Neural cell (in vitro differentiated cells): ENCODE measurements at regions not wholly inside any gene's neighbourhood (a gene's known extent, or its start where the extent isn't known, plus 50 kb on each side); places are given as distances from the start of the nearest gene placed in this dataset.

ENCODE experiments used
- H2AFZ ChIP-seq: fragments of 200-600, 300-800 bp; sonication (generic), shearing (Covaris generic); 2 replicates; pipeline ENCODE4 v1.6.0; 2014; ENCODE audit warnings: low read depth, mild to moderate bottlenecking, antibody characterized with exemption, low read length, moderate library complexity
- H3F3A ChIP-seq: fragments of 200-600 bp; shearing (Covaris generic); 2 replicates; pipeline ENCODE4 v1.6.1; 2016; ENCODE audit warnings: mild to moderate bottlenecking, moderate library complexity, mixed read lengths, antibody characterized with exemption, low read length; ENCODE audit not compliant: insufficient read depth, poor library complexity, severe bottlenecking
- H3K27ac ChIP-seq: fragments of 200-600, 300-800 bp; sonication (generic), shearing (Covaris generic); 2 replicates; pipeline ENCODE4 v1.5.1; 2014; ENCODE audit warnings: mild to moderate bottlenecking, low read length, moderate library complexity
- H3K27me3 ChIP-seq: fragments of 300-800, 200-600 bp; sonication (generic), shearing (Covaris generic); 2 replicates; pipeline ENCODE4 v1.6.0; 2014; ENCODE audit warnings: mild to moderate bottlenecking, low read depth, low read length, moderate library complexity; ENCODE audit not compliant: insufficient read depth
- H3K36me3 ChIP-seq: fragments of 300-800, 200-600 bp; sonication (generic), shearing (Covaris generic); 2 replicates; pipeline ENCODE4 v1.5.1; 2014; ENCODE audit warnings: mild to moderate bottlenecking, antibody characterized with exemption, low read length, moderate library complexity; ENCODE audit not compliant: insufficient read depth
- H3K4me2 ChIP-seq: fragments of 300-800, 200-600 bp; sonication (generic), shearing (Covaris generic); 2 replicates; pipeline ENCODE4 v1.6.0; 2014; ENCODE audit warnings: mild to moderate bottlenecking, low read length
- H3K4me3 ChIP-seq: fragments of 300-800, 200-600 bp; sonication (generic), shearing (Covaris generic); 2 replicates; pipeline ENCODE4 v1.5.1; 2014; ENCODE audit warnings: mild to moderate bottlenecking, low read length, moderate library complexity
- H3K79me2 ChIP-seq: fragments of 200-600 bp; shearing (Covaris generic); replicated peaks from 2 replicates; pipeline ENCODE4 v1.6.0; 2014; ENCODE audit warnings: mild to moderate bottlenecking, low read length, moderate library complexity; ENCODE audit not compliant: insufficient read depth
- H3K9ac ChIP-seq: fragments of 300-800, 200-600 bp; sonication (generic), shearing (Covaris generic); 2 replicates; pipeline ENCODE4 v1.6.1; 2016; ENCODE audit warnings: mild to moderate bottlenecking, low read length, mixed read lengths
- H3K9me2 ChIP-seq: fragments of 200-600 bp; shearing (Covaris generic); 2 replicates; pipeline ENCODE4 v1.6.1; 2016; ENCODE audit warnings: mild to moderate bottlenecking, low read length, mixed read lengths; ENCODE audit not compliant: insufficient read depth
- H3K9me3 ChIP-seq: fragments of 200-600, 300-800 bp; sonication (generic), shearing (Covaris generic); 2 replicates; pipeline ENCODE4 v1.6.1; 2016; ENCODE audit warnings: mild to moderate bottlenecking, mixed run types, low read length, moderate library complexity, mixed read lengths
- H4K20me1 ChIP-seq: fragments of 200-600 bp; shearing (Covaris generic); 2 replicates; pipeline ENCODE4 v1.6.1; 2016; ENCODE audit warnings: mild to moderate bottlenecking, mixed run types; ENCODE audit not compliant: insufficient read depth
- CTCF ChIP-seq: fragments of 450-650 bp; IDR thresholded peaks from 2 replicates; pipeline ENCODE4 v1.5.1; 2014; ENCODE audit warnings: antibody characterized with exemption, mild to moderate bottlenecking, moderate library complexity; ENCODE audit not compliant: poor library complexity, severe bottlenecking
- EP300 ChIP-seq: fragments of 450-650 bp; conservative IDR thresholded peaks from 2 replicates; pipeline ENCODE4 v1.6.1; 2014; ENCODE audit warnings: antibody characterized with exemption, mild to moderate bottlenecking, moderate library complexity; ENCODE audit not compliant: poor library complexity, severe bottlenecking
- EZH2 ChIP-seq: fragments of 200-600, 300-800 bp; shearing (Covaris generic), sonication (generic); IDR thresholded peaks from 2 replicates; pipeline ENCODE4 v1.6.1; 2014; ENCODE audit warnings: antibody characterized with exemption, low read length, borderline replicate concordance, mild to moderate bottlenecking; ENCODE audit not compliant: insufficient read depth, poor library complexity, severe bottlenecking
- MXI1 ChIP-seq: fragments of 450-650 bp; conservative IDR thresholded peaks from 2 replicates; pipeline ENCODE4 v1.6.1; 2014; ENCODE audit warnings: antibody characterized with exemption, mild to moderate bottlenecking; ENCODE audit not compliant: poor library complexity, severe bottlenecking
- POLR2AphosphoS5 ChIP-seq: IDR thresholded peaks from 2 replicates; pipeline ENCODE4 v1.6.1; 2012
- RAD21 ChIP-seq: fragments of 450-650 bp; conservative IDR thresholded peaks from 2 replicates; pipeline ENCODE4 v1.6.1; 2014; ENCODE audit warnings: antibody characterized with exemption, mild to moderate bottlenecking, moderate library complexity
- SMC3 ChIP-seq: fragments of 450-650 bp; conservative IDR thresholded peaks from 2 replicates; pipeline ENCODE4 v1.6.1; 2014; ENCODE audit warnings: antibody characterized with exemption, mild to moderate bottlenecking, moderate library complexity; ENCODE audit not compliant: poor library complexity
- TAF1 ChIP-seq: IDR thresholded peaks from 2 replicates; pipeline ENCODE4 v1.6.1; 2012; ENCODE audit warnings: low read depth
- TF ChIP-seq, protein P1 (sequence below): IDR thresholded peaks from 2 replicates; pipeline ENCODE4 v1.6.1; 2012; ENCODE audit warnings: borderline replicate concordance

GRCh38 chr5:106089073-106089472, 1581.7 kb downstream of the EFNA5 start:
- Histone ChIP-seq H3K9me2 (no peaks in the 10 kb centered on the region), H3K9me3 (no peaks in the 10 kb centered on the region), H3K27ac (no peak overlapping the region), H3K79me2 (no peaks in the 10 kb centered on the region), H4K20me1 (no peaks in the 10 kb centered on the region), H3K4me3 (no peak overlapping the region), H3K9ac (no peak overlapping the region), H3F3A (no peaks in the 10 kb centered on the region), H3K27me3 (no peaks in the 10 kb centered on the region), H3K36me3 (no peaks in the 10 kb centered on the region), H2AFZ (no peak overlapping the region), H3K4me2 (no peak overlapping the region)
- TF ChIP-seq POLR2AphosphoS5 (no peak), TAF1 (no peak), RAD21 (no peak), SMC3 (no peak)

- H3K9ac ChIP-seq = no peak overlapping the region
- no peaks in the 10 kb centered on the region for H3K27me3 ChIP-seq
- H3K9me2 ChIP-seq = no peaks in the 10 kb centered on the region
- no peaks in the 10 kb centered on the region for H4K20me1 ChIP-seq
- H3K4me3 ChIP-seq = no peak overlapping the region
- H3K9me3 ChIP-seq = no peaks in the 10 kb centered on the region
- TF ChIP-seq POLR2AphosphoS5 = no peak
- no peak for TF ChIP-seq EP300
- TF ChIP-seq TAF1 = no peak
- TF ChIP-seq SMC3 = no peak
- TF ChIP-seq MXI1 = no peak
- no peak for TF ChIP-seq CTCF
- TF ChIP-seq, protein P1, sequence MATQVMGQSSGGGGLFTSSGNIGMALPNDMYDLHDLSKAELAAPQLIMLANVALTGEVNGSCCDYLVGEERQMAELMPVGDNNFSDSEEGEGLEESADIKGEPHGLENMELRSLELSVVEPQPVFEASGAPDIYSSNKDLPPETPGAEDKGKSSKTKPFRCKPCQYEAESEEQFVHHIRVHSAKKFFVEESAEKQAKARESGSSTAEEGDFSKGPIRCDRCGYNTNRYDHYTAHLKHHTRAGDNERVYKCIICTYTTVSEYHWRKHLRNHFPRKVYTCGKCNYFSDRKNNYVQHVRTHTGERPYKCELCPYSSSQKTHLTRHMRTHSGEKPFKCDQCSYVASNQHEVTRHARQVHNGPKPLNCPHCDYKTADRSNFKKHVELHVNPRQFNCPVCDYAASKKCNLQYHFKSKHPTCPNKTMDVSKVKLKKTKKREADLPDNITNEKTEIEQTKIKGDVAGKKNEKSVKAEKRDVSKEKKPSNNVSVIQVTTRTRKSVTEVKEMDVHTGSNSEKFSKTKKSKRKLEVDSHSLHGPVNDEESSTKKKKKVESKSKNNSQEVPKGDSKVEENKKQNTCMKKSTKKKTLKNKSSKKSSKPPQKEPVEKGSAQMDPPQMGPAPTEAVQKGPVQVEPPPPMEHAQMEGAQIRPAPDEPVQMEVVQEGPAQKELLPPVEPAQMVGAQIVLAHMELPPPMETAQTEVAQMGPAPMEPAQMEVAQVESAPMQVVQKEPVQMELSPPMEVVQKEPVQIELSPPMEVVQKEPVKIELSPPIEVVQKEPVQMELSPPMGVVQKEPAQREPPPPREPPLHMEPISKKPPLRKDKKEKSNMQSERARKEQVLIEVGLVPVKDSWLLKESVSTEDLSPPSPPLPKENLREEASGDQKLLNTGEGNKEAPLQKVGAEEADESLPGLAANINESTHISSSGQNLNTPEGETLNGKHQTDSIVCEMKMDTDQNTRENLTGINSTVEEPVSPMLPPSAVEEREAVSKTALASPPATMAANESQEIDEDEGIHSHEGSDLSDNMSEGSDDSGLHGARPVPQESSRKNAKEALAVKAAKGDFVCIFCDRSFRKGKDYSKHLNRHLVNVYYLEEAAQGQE = no peak
- no peak for TF ChIP-seq RAD21
- TF ChIP-seq EZH2 = no peak
- no peak overlapping the region for H3K27ac ChIP-seq
- no peaks in the 10 kb centered on the region for H3F3A ChIP-seq
- H3K79me2 ChIP-seq = no peaks in the 10 kb centered on the region
- no peak overlapping the region for H3K4me2 ChIP-seq
- H3K36me3 ChIP-seq = no peaks in the 10 kb centered on the region
- H2AFZ ChIP-seq = no peak overlapping the region
These were observed 1582.3 kb downstream of the EFNA5 start for GRCh38 chr5:106088462-106088861.

- TF ChIP-seq EZH2 = no peak
- no peak for TF ChIP-seq POLR2AphosphoS5
- no peak for TF ChIP-seq MXI1
- TF ChIP-seq TAF1 = no peak
- Histone ChIP-seq H2AFZ (no peak overlapping the region), H3K27me3 (no peaks in the 10 kb centered on the region), H3K27ac (no peak overlapping the region), H4K20me1 (no peaks in the 10 kb centered on the region), H3K9ac (no peak overlapping the region), H3F3A (no peaks in the 10 kb centered on the region), H3K4me2 (no peak overlapping the region), H3K36me3 (no peaks in the 10 kb centered on the region), H3K9me3 (no peaks in the 10 kb centered on the region), H3K4me3 (no peak overlapping the region), H3K9me2 (no peaks in the 10 kb centered on the region), H3K79me2 (no peaks in the 10 kb centered on the region)
These were observed 1584.4 kb downstream of the EFNA5 start for GRCh38 chr5:106086352-106086751.
